A673 (cell line): ENCODE measurements at regions not wholly inside any gene's neighbourhood (a gene's known extent, or its start where the extent isn't known, plus 50 kb on each side); places are given as distances from the start of the nearest gene placed in this dataset.
"Not testable (repeated sequence)": the region's sequence is repeated elsewhere in the genome, so short reads cannot be mapped to it uniquely, and the experiment has no call there.

Source experiments
- BruUV-seq: library from RNA; stranded (reverse); fragments of 400-500 nt; replicated peaks from 2 replicates; lab custom pipeline; 2021; lab: Mats Ljungman, UMichigan
- CTCF ChIA-PET: fragments of 300-600 bp; sonication (Branson Sonifier 250); formaldehyde crosslinking; loops from one replicate; lab custom pipeline; 2022; ENCODE audit warnings: antibody characterized with exemption; lab: Charles Lee
- POLR2A ChIA-PET: fragments of 300-600 bp; sonication (Branson Sonifier 250); formaldehyde crosslinking; loops from one replicate; lab custom pipeline; 2022; ENCODE audit warnings: antibody characterized with exemption; ENCODE audit not compliant: low non-redundant PET; lab: Charles Lee
- DNase-seq: peaks from one replicate; pipeline ENCODE4 v3.0.0-alpha.2; 2015; ENCODE audit warnings: low spot score
- H3K27ac ChIP-seq: fragments of 200-600 bp; sonication (generic); 2 replicates; pipeline ENCODE4 v1.5.1; 2016; ENCODE audit warnings: mixed run types, low read depth, mild to moderate bottlenecking, mixed read lengths, antibody characterized with exemption, low read length; ENCODE audit not compliant: poor library complexity, severe bottlenecking
- H3K27me3 ChIP-seq: fragments of 200-600 bp; sonication (generic); replicated peaks from 2 replicates; pipeline ENCODE4 v1.6.1; 2017; ENCODE audit warnings: mixed run types, low read depth, mild to moderate bottlenecking, mixed read lengths, antibody characterized with exemption, low read length; ENCODE audit not compliant: insufficient read depth, poor library complexity
- H3K36me3 ChIP-seq: fragments of 200-600 bp; sonication (generic); 2 replicates; pipeline ENCODE4 v1.6.1; 2016; ENCODE audit warnings: mixed run types, mild to moderate bottlenecking, mixed read lengths, antibody characterized with exemption, low read length; ENCODE audit not compliant: insufficient read depth, poor library complexity, severe bottlenecking
- H3K4me1 ChIP-seq: fragments of 200-600 bp; sonication (generic); 2 replicates; pipeline ENCODE4 v1.6.1; 2017; ENCODE audit warnings: mixed run types, mild to moderate bottlenecking, mixed read lengths, antibody characterized with exemption, low read length; ENCODE audit not compliant: insufficient read depth, poor library complexity, severe bottlenecking
- H3K4me3 ChIP-seq: fragments of 200-600 bp; sonication (generic); 2 replicates; pipeline ENCODE4 v1.5.1; 2016; ENCODE audit warnings: low read depth, mixed run types, mild to moderate bottlenecking, mixed read lengths, low read length; ENCODE audit not compliant: poor library complexity, severe bottlenecking
- H3K9me3 ChIP-seq: fragments of 200-600 bp; sonication (generic); 2 replicates; pipeline ENCODE4 v1.6.1; 2016; ENCODE audit warnings: mixed run types, low read depth, mild to moderate bottlenecking, mixed read lengths, antibody characterized with exemption, low read length; ENCODE audit not compliant: poor library complexity, severe bottlenecking
- EZH2 ChIP-seq: fragments of 200-600 bp; sonication (generic); IDR thresholded peaks from 2 replicates; pipeline ENCODE4 v1.6.1; 2017; ENCODE audit warnings: borderline replicate concordance, low read depth, mild to moderate bottlenecking, mixed read lengths, antibody characterized with exemption, low read length; ENCODE audit not compliant: poor library complexity, severe bottlenecking
- intact Hi-C: fragments of 100-400 bp; cut with micrococcal nuclease; formaldehyde crosslinking; loops from one replicate; pipeline ENCODE4 v1.10.0; 2022; ENCODE audit not compliant: unreplicated experiment
- TF ChIP-seq, protein P1 (sequence below): fragments of 300-800, 200-600 bp; sonication (generic); conservative IDR thresholded peaks from 2 replicates; pipeline ENCODE4 v1.5.1; 2017; ENCODE audit warnings: low read depth, mild to moderate bottlenecking, antibody characterized with exemption, low read length, moderate library complexity, mixed read lengths

DNA sequence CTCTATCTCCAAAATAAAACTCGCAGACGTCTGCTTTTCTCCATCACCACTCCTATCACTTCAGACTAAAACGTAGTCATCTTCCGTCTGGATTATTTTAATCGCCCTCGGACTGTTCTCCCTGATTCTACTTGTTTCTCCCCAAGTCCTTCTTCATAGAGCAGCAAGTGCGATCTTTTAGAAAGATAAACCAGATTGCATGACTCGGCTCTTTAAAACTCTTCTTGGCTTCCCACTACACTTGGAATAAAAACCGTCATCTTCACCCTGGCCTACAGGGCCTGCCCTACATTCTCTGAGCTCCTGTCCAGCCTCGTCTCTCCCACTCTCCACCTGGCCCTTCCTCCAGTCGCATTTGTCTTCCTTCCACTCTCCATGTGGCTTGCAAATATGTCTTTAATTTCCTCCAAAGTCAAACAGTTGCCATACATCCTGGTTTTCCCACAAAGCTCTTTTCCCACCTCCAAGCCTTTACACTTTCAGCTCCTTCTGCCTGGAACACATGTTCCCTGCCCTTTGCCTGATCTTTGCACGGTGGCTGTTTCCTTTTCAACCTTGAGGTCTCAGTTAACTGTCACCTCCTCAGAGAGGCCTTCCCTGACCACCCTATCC is 70.5 kb upstream of the DHX40 start:
- H3K4me3 ChIP-seq: no peak overlapping the region
- BruUV-seq: no TSS peak
- DNase-seq: no peak
- H3K27me3 ChIP-seq: no peaks in the 10 kb centered on the region
- H3K36me3 ChIP-seq: no peaks in the 10 kb centered on the region
- intact Hi-C loops: no loop called here
- H3K27ac ChIP-seq: no peak overlapping the region
- ChIA-PET POLR2A (no interaction called here), CTCF (no interaction called here)
- TF ChIP-seq, protein P1, sequence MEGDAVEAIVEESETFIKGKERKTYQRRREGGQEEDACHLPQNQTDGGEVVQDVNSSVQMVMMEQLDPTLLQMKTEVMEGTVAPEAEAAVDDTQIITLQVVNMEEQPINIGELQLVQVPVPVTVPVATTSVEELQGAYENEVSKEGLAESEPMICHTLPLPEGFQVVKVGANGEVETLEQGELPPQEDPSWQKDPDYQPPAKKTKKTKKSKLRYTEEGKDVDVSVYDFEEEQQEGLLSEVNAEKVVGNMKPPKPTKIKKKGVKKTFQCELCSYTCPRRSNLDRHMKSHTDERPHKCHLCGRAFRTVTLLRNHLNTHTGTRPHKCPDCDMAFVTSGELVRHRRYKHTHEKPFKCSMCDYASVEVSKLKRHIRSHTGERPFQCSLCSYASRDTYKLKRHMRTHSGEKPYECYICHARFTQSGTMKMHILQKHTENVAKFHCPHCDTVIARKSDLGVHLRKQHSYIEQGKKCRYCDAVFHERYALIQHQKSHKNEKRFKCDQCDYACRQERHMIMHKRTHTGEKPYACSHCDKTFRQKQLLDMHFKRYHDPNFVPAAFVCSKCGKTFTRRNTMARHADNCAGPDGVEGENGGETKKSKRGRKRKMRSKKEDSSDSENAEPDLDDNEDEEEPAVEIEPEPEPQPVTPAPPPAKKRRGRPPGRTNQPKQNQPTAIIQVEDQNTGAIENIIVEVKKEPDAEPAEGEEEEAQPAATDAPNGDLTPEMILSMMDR: no peak
- TF ChIP-seq EZH2: no peak
- H3K9me3 ChIP-seq: no peaks in the 10 kb centered on the region
- H3K4me1 ChIP-seq: peaks cover 7% of the 10 kb centered on the region

DNA sequence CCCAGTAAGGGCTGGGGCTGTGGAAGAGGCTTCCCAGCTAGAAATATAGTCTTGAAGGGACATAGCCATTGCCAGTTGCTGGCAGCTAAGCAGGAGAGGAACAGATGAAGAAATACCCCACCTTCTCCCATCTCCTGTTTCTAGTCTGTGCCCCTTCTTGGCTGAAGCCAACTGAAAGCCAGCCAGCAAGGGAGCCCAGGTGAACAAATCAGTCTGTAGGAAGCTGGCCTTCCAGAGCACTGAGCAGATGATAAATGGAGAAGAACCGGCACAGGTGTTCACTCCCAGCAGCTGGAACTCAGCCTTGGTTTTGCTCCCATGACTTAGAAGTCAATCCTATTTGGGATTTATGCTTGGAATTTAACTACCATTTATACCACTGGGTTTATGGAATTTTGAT is 69.2 kb upstream of the DHX40 start:
- DNase-seq: no peak
- intact Hi-C loops: no loop called here
- peaks cover 7% of the 10 kb centered on the region for H3K4me1 ChIP-seq
- CTCF ChIA-PET: no interaction called here
- H3K36me3 ChIP-seq: no peaks in the 10 kb centered on the region
- BruUV-seq: no TSS peak
- POLR2A ChIA-PET: no interaction called here
- no peaks in the 10 kb centered on the region for H3K27me3 ChIP-seq
- H3K9me3 ChIP-seq: no peaks in the 10 kb centered on the region
- H3K27ac ChIP-seq: no peak overlapping the region
- no peak overlapping the region for H3K4me3 ChIP-seq
- TF ChIP-seq, protein P1: no peak
- TF ChIP-seq EZH2: no peak

DNA sequence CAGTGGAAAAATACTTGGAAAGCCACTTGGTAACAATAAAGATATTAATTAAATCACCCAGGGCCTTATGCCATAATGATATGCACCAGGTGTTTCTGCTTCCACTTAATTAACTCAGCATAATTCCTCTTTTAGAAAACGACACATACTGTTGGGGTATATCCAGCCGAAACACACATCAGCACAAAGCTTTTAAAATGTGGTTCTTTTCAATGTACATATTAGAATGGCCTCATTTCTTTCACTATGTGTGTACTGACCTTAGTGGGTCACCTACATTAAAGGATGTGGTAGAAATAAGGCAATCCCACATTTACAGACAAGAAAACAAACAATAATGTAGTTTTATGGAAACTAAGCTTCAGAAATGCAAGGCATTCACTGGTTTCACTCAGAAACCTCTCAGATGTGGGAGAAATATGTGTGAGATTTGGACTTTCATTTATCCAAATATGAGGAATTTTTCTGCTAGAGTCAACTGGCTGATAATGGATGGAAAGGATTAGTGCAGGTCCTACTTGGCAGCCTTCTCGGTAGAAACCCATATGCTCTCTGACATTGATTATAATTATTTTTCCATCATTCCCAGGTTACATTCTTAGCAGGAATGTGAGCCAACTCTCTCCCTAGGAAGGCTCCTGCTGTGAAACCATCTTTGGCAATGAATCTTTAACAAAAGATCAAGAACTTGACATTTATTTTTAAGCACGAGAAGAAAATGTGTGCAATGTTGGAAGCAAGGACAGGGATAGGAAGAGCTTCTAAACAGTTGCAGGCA is 66.7 kb upstream of the DHX40 start:
- H3K4me3 ChIP-seq: no peak overlapping the region
- POLR2A ChIA-PET: no interaction called here
- H3K27ac ChIP-seq: no peak overlapping the region
- no peaks in the 10 kb centered on the region for H3K36me3 ChIP-seq
- intact Hi-C loops: no loop called here
- CTCF ChIA-PET: no interaction called here
- H3K4me1 ChIP-seq: peaks cover 7% of the 10 kb centered on the region
- BruUV-seq: no TSS peak
- TF ChIP-seq, protein P1: no peak
- TF ChIP-seq EZH2: no peak
- DNase-seq: no peak
- H3K27me3 ChIP-seq: peaks cover 5% of the 10 kb centered on the region
- H3K9me3 ChIP-seq: no peaks in the 10 kb centered on the region

DNA sequence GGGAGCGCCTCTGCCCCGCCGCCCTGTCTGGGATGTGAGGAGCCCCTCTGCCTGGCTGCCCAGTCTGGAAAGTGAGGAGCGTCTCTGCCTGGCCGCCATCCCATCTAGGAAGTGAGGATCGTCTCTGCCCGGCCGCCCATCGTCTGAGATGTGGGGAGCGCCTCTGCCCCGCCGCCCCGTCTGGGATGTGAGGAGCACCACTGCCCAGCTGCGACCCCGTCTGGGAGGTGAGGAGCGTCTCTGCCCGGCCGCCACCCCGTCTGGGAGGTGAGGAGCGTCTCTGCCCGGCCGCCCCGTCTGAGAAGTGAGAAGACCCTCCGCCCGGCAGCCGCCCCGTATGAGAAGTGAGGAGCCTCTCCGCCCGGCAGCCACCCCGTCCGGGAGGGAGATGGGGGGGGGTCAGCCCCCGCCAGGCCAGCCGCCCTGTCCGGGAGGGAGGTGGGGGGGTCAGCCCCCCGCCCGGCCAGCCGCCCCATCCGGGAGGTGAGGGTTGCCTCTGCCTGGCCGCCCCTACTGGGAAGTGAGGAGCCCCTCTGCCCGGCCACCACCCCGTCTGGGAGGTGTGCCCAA is 65.2 kb upstream of the DHX40 start:
- H3K27me3 ChIP-seq, H3K4me1 ChIP-seq, H3K9me3 ChIP-seq, H3K27ac ChIP-seq, DNase-seq, intact Hi-C loops, BruUV-seq, H3K36me3 ChIP-seq, CTCF ChIA-PET, H3K4me3 ChIP-seq, POLR2A ChIA-PET: not testable (repeated sequence)
